ENCODE measurements at regions not wholly inside any gene's neighbourhood (a gene's known extent, or its start where the extent isn't known, plus 50 kb on each side); places are given as distances from the start of the nearest gene placed in this dataset.

DNA sequence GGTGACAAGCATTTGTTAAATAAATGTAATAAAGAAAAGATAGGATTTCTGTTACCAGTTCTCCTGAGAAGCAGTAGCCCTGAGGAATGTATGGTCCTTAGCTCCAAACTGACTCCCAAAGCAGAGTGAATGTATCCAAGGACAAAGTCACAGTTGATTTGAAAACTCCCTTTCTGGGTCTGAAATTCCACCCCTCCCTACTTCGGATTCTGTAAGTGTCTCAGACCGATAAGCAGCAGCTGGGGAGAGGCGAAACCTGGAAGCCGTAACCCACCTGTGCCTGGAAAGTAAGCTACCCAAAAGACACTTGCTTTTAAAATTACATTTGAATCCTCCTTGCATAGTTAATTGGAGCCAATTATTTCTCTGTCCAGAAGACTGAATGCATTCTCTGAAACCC lies 122.9 kb upstream of the FRMD4A start:
- no peak overlapping the region for H3K4ac ChIP-seq (replicated peaks; ENCODE audit: insufficient read length, low read depth, low read length)
- H4K8ac ChIP-seq (ENCODE audit: extremely low read depth, insufficient read depth, low read length): no peak overlapping the region
- H3K79me1 ChIP-seq (ENCODE audit: low read depth, low read length): no peaks in the 10 kb centered on the region
- DNase-seq (ENCODE audit: low read depth in 1 of 2, low spot score in 2 of 2) (no peak), FAIRE-seq (no peak)
- no peaks in the 10 kb centered on the region for H3K36me3 ChIP-seq (ENCODE audit: control insufficient read depth in 2 of 4, insufficient read depth in 4 of 4, low read length in 3 of 4)
- peaks cover 0 to 1% of the 10 kb centered on the region in 2 experiments for H4K20me1 ChIP-seq (replicated peaks in 1 of 2; ENCODE audit: control insufficient read depth in 1 of 2, insufficient read depth in 2 of 2, low read length in 2 of 2)
- 77% methylated on average over 4 of the region's 4 CpGs; no CpG with 5 or more reads in 1 of the 2 experiments for WGBS, 2 experiments (ENCODE audit: extremely low coverage in 1 of 2, insufficient coverage in 1 of 2, insufficient read length in 1 of 2, insufficient replicate concordance in 2 of 2, low coverage in 1 of 2, low lambda C conversion rate in 2 of 2, missing lambda C conversion rate in 1 of 2)
- H2AK5ac ChIP-seq (ENCODE audit: low read depth, low read length): no peak overlapping the region
- no peak overlapping the region for H3K23ac ChIP-seq (ENCODE audit: insufficient read length)
- ChIA-PET POLR2A (ENCODE audit: partially characterized antibody) (interaction anchor here (0.6 to 1.3 kb wide), 2 partner anchors 24 to 334 kb away, joined by 3 read pairs; no protein-coding TSS in a partner anchor), CTCF (ENCODE audit: partially characterized antibody) (interaction anchor here (0.6 to 1.5 kb wide), 2 partner anchors 14 to 192 kb away, joined by 3 to 4 read pairs; no protein-coding TSS in a partner anchor)
- no peak overlapping the region for H2BK20ac ChIP-seq (ENCODE audit: low read length)
- no peak overlapping the region for H2BK15ac ChIP-seq (ENCODE audit: low read length)
- H3K4me1 ChIP-seq (replicated peaks in 1 of 4; ENCODE audit: control insufficient read depth in 3 of 4, insufficient read depth in 4 of 4, low read length in 3 of 4): no peaks in the 10 kb centered on the region
- no peak overlapping the region for H3K14ac ChIP-seq (ENCODE audit: insufficient read length)
- no peak for TF ChIP-seq RFX5 (IDR thresholded peaks at IDR 0.05; ENCODE audit: borderline replicate concordance, low read depth, low read length)
- TF ChIP-seq NRF1 (IDR thresholded peaks at IDR 0.05; ENCODE audit: low read depth, low read length): no peak
- TF ChIP-seq EZH2 (IDR thresholded peaks at IDR 0.05; ENCODE audit: low read depth, low read length, severe bottlenecking): no peak
- no peak overlapping the region for H3K56ac ChIP-seq (replicated peaks; ENCODE audit: insufficient read length, low read depth, low read length)
- no peak overlapping the region for H3K4me3 ChIP-seq (ENCODE audit: extremely low read depth in 1 of 4, insufficient read depth in 2 of 4, low read depth in 3 of 4, low read length in 4 of 4)
- H3K18ac ChIP-seq (ENCODE audit: extremely low read depth, low read length): no peak overlapping the region
- peaks cover 0 to 5% of the 10 kb centered on the region in 2 experiments; a peak in 1 of 4 replicates for H3K79me2 ChIP-seq (ENCODE audit: control insufficient read depth in 1 of 2, insufficient read depth in 2 of 2, low read length in 2 of 2)
- H2BK12ac ChIP-seq (ENCODE audit: low read depth, low read length): no peak overlapping the region
- H3K23me2 ChIP-seq (ENCODE audit: low read depth, low read length): peaks cover 6% of the 10 kb centered on the region; the same call in 1 of the 2 replicates
- H4K5ac ChIP-seq (ENCODE audit: insufficient read length, low read depth, low read length): no peak overlapping the region
- H4K91ac ChIP-seq (replicated peaks; ENCODE audit: insufficient read length, low read length): no peak overlapping the region
- peak overlapping the region; percentile 62; the same call in 1 of the 2 replicates for H2AFZ ChIP-seq (ENCODE audit: low read length)
- H3K9me3 ChIP-seq (ENCODE audit: insufficient read depth in 2 of 2, low read depth in 1 of 2, low read length in 1 of 2): peaks cover 4 to 8% of the 10 kb centered on the region in 2 experiments; a peak in 3 of 4 replicates
- no peaks in the 10 kb centered on the region for H3K27me3 ChIP-seq (replicated peaks in 1 of 4; ENCODE audit: control insufficient read depth in 3 of 4, extremely low read depth in 1 of 4, insufficient read depth in 3 of 4, low read length in 3 of 4)
- H3K9ac ChIP-seq (replicated peaks in 1 of 4; ENCODE audit: extremely low read depth in 1 of 4, low read depth in 3 of 4, low read length in 3 of 4): no peak overlapping the region
- no peak overlapping the region for H2BK120ac ChIP-seq (replicated peaks; ENCODE audit: low read depth, low read length)
- H3K4me2 ChIP-seq (ENCODE audit: insufficient read depth in 1 of 2, low read depth in 2 of 2, low read length in 2 of 2): no peak overlapping the region
- H2BK5ac ChIP-seq (ENCODE audit: low read depth, low read length): no peak overlapping the region
- H3K27ac ChIP-seq (ENCODE audit: low read depth, low read length): no peak overlapping the region

Data from H1 (cell line).